ENCODE measurements at regions not wholly inside any gene's neighbourhood (a gene's known extent, or its start where the extent isn't known, plus 50 kb on each side); places are given as distances from the start of the nearest gene placed in this dataset.

GRCh38 chr7:52140851-52141250 is 824.2 kb upstream of the COBL start:
- no peak for DNase-seq (ENCODE audit: low read depth)

GRCh38 chr7:52135403-52135802 is 818.8 kb upstream of the COBL start:
- no peak for DNase-seq (ENCODE audit: low read depth)

- no peak for DNase-seq (ENCODE audit: low read depth)
These were observed 812.7 kb upstream of the COBL start for GRCh38 chr7:52129278-52129677.

- no peak for DNase-seq (ENCODE audit: low read depth)
These were observed 804.3 kb upstream of the COBL start for GRCh38 chr7:52120912-52121311.

- no peak for DNase-seq (ENCODE audit: low read depth)
These were observed 802.9 kb upstream of the COBL start for GRCh38 chr7:52119537-52119936.

GRCh38 chr7:52114509-52114908 is 797.9 kb upstream of the COBL start:
- no peak for DNase-seq (ENCODE audit: low read depth)

- no peak for DNase-seq (ENCODE audit: low read depth)
These were observed 797.4 kb upstream of the COBL start for GRCh38 chr7:52114056-52114455.

GRCh38 chr7:52107355-52107754 is 790.7 kb upstream of the COBL start:
- no peak for DNase-seq (ENCODE audit: low read depth)

- DNase-seq (ENCODE audit: low read depth) = no peak
These were observed 779.3 kb upstream of the COBL start for GRCh38 chr7:52095861-52096260.

- DNase-seq (ENCODE audit: low read depth) = no peak
These were observed 775.4 kb upstream of the COBL start for GRCh38 chr7:52091996-52092395.

GRCh38 chr7:52091101-52091500 is 774.5 kb upstream of the COBL start:
- no peak for DNase-seq (ENCODE audit: low read depth)

GRCh38 chr7:52088008-52088901 is 771.6 kb upstream of the COBL start:
- no peak for DNase-seq (ENCODE audit: low read depth)

GRCh38 chr7:52085610-52086009 is 769.0 kb upstream of the COBL start:
- no peak for DNase-seq (ENCODE audit: low read depth)

GRCh38 chr7:52080493-52080892 is 763.9 kb upstream of the COBL start:
- DNase-seq (ENCODE audit: low read depth) = no peak

- DNase-seq (ENCODE audit: low read depth) = no peak
These were observed 763.1 kb upstream of the COBL start for GRCh38 chr7:52079726-52080125.

- no peak for DNase-seq (ENCODE audit: low read depth)
These were observed 761.0 kb upstream of the COBL start for GRCh38 chr7:52077571-52077970.

GRCh38 chr7:52074912-52075311 is 758.3 kb upstream of the COBL start:
- no peak for DNase-seq (ENCODE audit: low read depth)

GRCh38 chr7:52074071-52074470 is 757.5 kb upstream of the COBL start:
- no peak for DNase-seq (ENCODE audit: low read depth)

- no peak for DNase-seq (ENCODE audit: low read depth)
These were observed 755.1 kb upstream of the COBL start for GRCh38 chr7:52071744-52072143.

GRCh38 chr7:52064493-52064892 is 747.9 kb upstream of the COBL start:
- DNase-seq (ENCODE audit: low read depth) = no peak

GRCh38 chr7:52061666-52062065 is 745.1 kb upstream of the COBL start:
- DNase-seq (ENCODE audit: low read depth) = no peak

- no peak for DNase-seq (ENCODE audit: low read depth)
These were observed 736.9 kb upstream of the COBL start for GRCh38 chr7:52053525-52053924.

- no peak for DNase-seq (ENCODE audit: low read depth)
These were observed 714.1 kb upstream of the COBL start for GRCh38 chr7:52030722-52031121.

GRCh38 chr7:52026140-52026539 is 709.5 kb upstream of the COBL start:
- no peak for DNase-seq (ENCODE audit: low read depth)
